HepG2 (cell line): ENCODE measurements at regions not wholly inside any gene's neighbourhood (a gene's known extent, or its start where the extent isn't known, plus 50 kb on each side); places are given as distances from the start of the nearest gene placed in this dataset.

Experiments used
- ATAC-seq: fragments of 200-7000 bp; cut with Tn5 transposase; 3 replicates; pipeline ENCODE4 v1.9.1; 2020; ENCODE audit warnings: mild to moderate bottlenecking, moderate library complexity
- BruUV-seq: library from RNA; stranded (reverse); fragments of 400-500 nt; replicated peaks from 2 replicates; lab custom pipeline; 2021; lab: Mats Ljungman, UMichigan
- CTCF ChIA-PET: fragments of 300-600 bp; formaldehyde crosslinking; extraction: SDS; loops from one replicate; lab custom pipeline; 2021; ENCODE audit warnings: low total read pairs, inconsistent platforms, low intra/inter-chr PET ratio; lab: Yijun Ruan, JAX
- POLR2A ChIA-PET: fragments of 350-600 bp; sonication (Branson Sonifier 250); formaldehyde crosslinking; loops from one replicate; lab custom pipeline; 2020; ENCODE audit warnings: antibody characterized with exemption, inconsistent platforms; lab: Yijun Ruan, JAX
- DNase-seq: peaks from one replicate; pipeline ENCODE4 v3.0.0-alpha.2; 2015; ENCODE audit warnings: low spot score
- FAIRE-seq: peaks from 3 replicates; lab custom pipeline; 2011; peaks lifted over from hg19 to GRCh38; lab: Jason Lieb, UNC
- H2AFZ ChIP-seq: one replicate; pipeline ENCODE4 v1.6.1; 2011; ENCODE audit warnings: low read length, inconsistent platforms
- H3K27ac ChIP-seq: fragments of 300-600 bp; 3 replicates; pipeline ENCODE4 v1.8.0; 2011; ENCODE audit warnings: mixed run types, mild to moderate bottlenecking, mixed read lengths, low read length, inconsistent platforms; ENCODE audit not compliant: insufficient read depth; ENCODE audit errors: extremely low read length
- H3K27me3 ChIP-seq, 2 experiments: fragments of 200-600 bp in 1 of 2; 2 replicates in 1 of 2; 3 replicates in 1 of 2; pipeline versions ENCODE4 v1.6.0 to v1.8.0; 2011; ENCODE audit warnings: low read length in 2 of 2, mild to moderate bottlenecking in 2 of 2, moderate library complexity in 2 of 2, inconsistent platforms in 1 of 2; ENCODE audit not compliant: insufficient read depth in 2 of 2, control insufficient read depth in 1 of 2
- H3K36me3 ChIP-seq, 2 experiments: fragments of 200-600 bp in 1 of 2; replicated peaks in 1 of 2; 2 replicates in 1 of 2; 3 replicates in 1 of 2; pipeline versions ENCODE4 v1.5.1 to v1.8.0; 2011; ENCODE audit warnings: low read length in 2 of 2, inconsistent platforms in 1 of 2; ENCODE audit not compliant: insufficient read depth in 2 of 2, control insufficient read depth in 1 of 2
- H3K4me1 ChIP-seq: 2 replicates; pipeline ENCODE4 v1.5.1; 2012; ENCODE audit warnings: low read length, inconsistent platforms; ENCODE audit not compliant: insufficient read depth
- H3K4me2 ChIP-seq: 2 replicates; pipeline ENCODE4 v1.6.0; 2011; ENCODE audit warnings: low read depth, low read length, inconsistent platforms
- H3K4me3 ChIP-seq, 3 experiments: fragments of 200-600 bp in 1 of 3; sonication (generic), shearing (Covaris generic) in 1 of 3; replicated peaks in 1 of 3; 2 replicates each; pipeline ENCODE4 v1.5.1; 2011 to 2016; ENCODE audit warnings: low read length in 3 of 3, inconsistent platforms in 2 of 3, low read depth in 2 of 3, mild to moderate bottlenecking in 2 of 3, control low read depth in 1 of 3, mixed read lengths in 1 of 3; ENCODE audit not compliant: insufficient read depth in 1 of 3
- H3K79me2 ChIP-seq: one replicate; pipeline ENCODE4 v1.6.1; 2011; ENCODE audit warnings: low read length, inconsistent platforms; ENCODE audit not compliant: insufficient read depth
- H3K9ac ChIP-seq: 2 replicates; pipeline ENCODE4 v1.6.0; 2011; ENCODE audit warnings: mild to moderate bottlenecking, low read depth, low read length, inconsistent platforms; ENCODE audit not compliant: insufficient read depth
- H3K9me3 ChIP-seq: 2 replicates; pipeline ENCODE4 v1.5.1; 2012; ENCODE audit warnings: mild to moderate bottlenecking, low read length
- H4K20me1 ChIP-seq: 2 replicates; pipeline ENCODE4 v1.6.0; 2011; ENCODE audit warnings: inconsistent platforms, mild to moderate bottlenecking, low read length, moderate library complexity; ENCODE audit not compliant: insufficient read depth
- BORCS8-MEF2B ChIP-seq: sonication (generic); formaldehyde crosslinking; IDR thresholded peaks from 2 replicates; pipeline ENCODE4 v1.8.0; 2022; ENCODE audit warnings: mild to moderate bottlenecking, missing genetic modification reagents
- CTCF ChIP-seq: sonication (generic); formaldehyde crosslinking; IDR thresholded peaks from 2 replicates; pipeline ENCODE4 v1.5.0; 2020; ENCODE audit warnings: mild to moderate bottlenecking, missing genetic modification reagents, moderate library complexity
- HCFC1 ChIP-seq: fragments of 150-350 bp; IDR thresholded peaks from 2 replicates; pipeline ENCODE4 v1.6.1; 2014; ENCODE audit warnings: low read depth, low read length
- HNF4G ChIP-seq, 2 experiments: sonication (generic) in 1 of 2; formaldehyde crosslinking in 1 of 2; IDR thresholded peaks; 2 replicates each; pipeline versions ENCODE4 v1.4.0 to v1.6.1; 2011 to 2020; ENCODE audit warnings: borderline replicate concordance in 2 of 2, low read depth in 2 of 2, mild to moderate bottlenecking in 2 of 2, low read length in 1 of 2, missing genetic modification reagents in 1 of 2, moderate library complexity in 1 of 2
- IKZF4 ChIP-seq: sonication (generic); formaldehyde crosslinking; IDR thresholded peaks from 2 replicates; pipeline ENCODE4 v1.5.1; 2020; ENCODE audit warnings: borderline replicate concordance, mild to moderate bottlenecking, low read depth, missing genetic modification reagents; ENCODE audit errors: not compliant biosample characterization
- JUND ChIP-seq: sonication (generic); formaldehyde crosslinking; IDR thresholded peaks from 2 replicates; pipeline ENCODE4 v1.8.0; 2022; ENCODE audit warnings: mild to moderate bottlenecking, missing genetic modification reagents
- NCOA2 ChIP-seq: sonication (generic); formaldehyde crosslinking; IDR thresholded peaks from 2 replicates; pipeline ENCODE4 v1.8.0; 2022; ENCODE audit warnings: inconsistent platforms
- SCMH1 ChIP-seq: sonication (generic); formaldehyde crosslinking; IDR thresholded peaks from 2 replicates; pipeline ENCODE4 v1.9.0; 2021; ENCODE audit warnings: missing genetic modification reagents, mild to moderate bottlenecking, borderline replicate concordance
- SMAD3 ChIP-seq: sonication (generic); formaldehyde crosslinking; IDR thresholded peaks from 2 replicates; pipeline ENCODE4 v1.4.0; 2020; ENCODE audit warnings: missing genetic modification reagents
- SP140L ChIP-seq: sonication (generic); formaldehyde crosslinking; IDR thresholded peaks from 2 replicates; pipeline ENCODE4 v1.4.0; 2020; ENCODE audit warnings: missing genetic modification reagents, borderline replicate concordance
- ZFX ChIP-seq: sonication (generic); formaldehyde crosslinking; IDR thresholded peaks from 2 replicates; pipeline ENCODE4 v1.4.0; 2020; ENCODE audit warnings: mild to moderate bottlenecking, low read depth, missing genetic modification reagents, moderate library complexity
- ZNF460 ChIP-seq: sonication (generic); formaldehyde crosslinking; IDR thresholded peaks from 2 replicates; pipeline ENCODE4 v1.5.1; 2020; ENCODE audit warnings: missing genetic modification reagents, mild to moderate bottlenecking, borderline replicate concordance
- ZNF772 ChIP-seq: sonication (generic); formaldehyde crosslinking; IDR thresholded peaks from 2 replicates; pipeline ENCODE4 v1.5.0; 2020; ENCODE audit warnings: mild to moderate bottlenecking, missing genetic modification reagents
- ZSCAN25 ChIP-seq: sonication (generic); formaldehyde crosslinking; IDR thresholded peaks from 2 replicates; pipeline ENCODE4 v1.8.0; 2022; ENCODE audit warnings: mild to moderate bottlenecking, missing genetic modification reagents
- WGBS: methylation state at CpG from one replicate; pipeline ENCODE4 v1.1.6; 2017; ENCODE audit warnings: low lambda C conversion rate; 5-methylcytosine and 5-hydroxymethylcytosine counted together
- in situ Hi-C: cut with HindIII; loops from 2 replicates; pipeline ENCODE4 v1.10.0; 2017; ENCODE audit warnings: low pct_unique_long_range_greater_than_20kb; ENCODE audit not compliant: extremely low pct_ligation_motif_present
- intact Hi-C: fragments of 100-400 bp; cut with micrococcal nuclease; formaldehyde crosslinking; loops from one replicate; pipeline ENCODE4 v1.10.0; 2022; ENCODE audit not compliant: unreplicated experiment
- TF ChIP-seq, protein P1 (sequence below): sonication (generic); formaldehyde crosslinking; IDR thresholded peaks from 2 replicates; pipeline ENCODE4 v1.8.0; 2022; ENCODE audit warnings: missing genetic modification reagents, mild to moderate bottlenecking, inconsistent platforms, borderline replicate concordance
- TF ChIP-seq, protein P2 (sequence below): IDR thresholded peaks from 2 replicates; pipeline ENCODE4 v1.6.1; 2016; ENCODE audit warnings: low read depth, borderline replicate concordance
- TF ChIP-seq, protein P3 (sequence below): sonication (generic); formaldehyde crosslinking; IDR thresholded peaks from 2 replicates; pipeline ENCODE4 v1.8.0; 2022; ENCODE audit warnings: low read depth, missing genetic modification reagents

- Histone ChIP-seq H3K9ac (no peak overlapping the region), H3K36me3 (peaks cover 1 to 3% of the 10 kb centered on the region in 2 experiments; a peak in 4 of 5 replicates), H4K20me1 (no peaks in the 10 kb centered on the region), H3K9me3 (0 out of 2 replicates have a peak, but pooled peaks cover 7% of the 10 kb centered on the region), H2AFZ (no peak overlapping the region), H3K4me3 (no peak overlapping the region), H3K79me2 (no peaks in the 10 kb centered on the region), H3K4me1 (peaks cover 12% of the 10 kb centered on the region), H3K27ac (no peak overlapping the region), H3K27me3 (no peaks in the 10 kb centered on the region), H3K4me2 (no peak overlapping the region)
- intact Hi-C loops (no loop called here), in situ Hi-C loops (no loop called here)
- ChIA-PET CTCF (no interaction called here), POLR2A (no interaction called here)
- TF ChIP-seq HNF4G (IDR thresholded peaks at IDR 0.05; ENCODE audit: borderline replicate concordance, low read depth, low read length), result no peak
- no peak for TF ChIP-seq HNF4G (CRISPR knock-in tag; IDR thresholded peaks at IDR 0.05; ENCODE audit: borderline replicate concordance, low read depth)
- TF ChIP-seq SMAD3, result no peak
- no peak for TF ChIP-seq HCFC1
- TF ChIP-seq, protein P1, sequence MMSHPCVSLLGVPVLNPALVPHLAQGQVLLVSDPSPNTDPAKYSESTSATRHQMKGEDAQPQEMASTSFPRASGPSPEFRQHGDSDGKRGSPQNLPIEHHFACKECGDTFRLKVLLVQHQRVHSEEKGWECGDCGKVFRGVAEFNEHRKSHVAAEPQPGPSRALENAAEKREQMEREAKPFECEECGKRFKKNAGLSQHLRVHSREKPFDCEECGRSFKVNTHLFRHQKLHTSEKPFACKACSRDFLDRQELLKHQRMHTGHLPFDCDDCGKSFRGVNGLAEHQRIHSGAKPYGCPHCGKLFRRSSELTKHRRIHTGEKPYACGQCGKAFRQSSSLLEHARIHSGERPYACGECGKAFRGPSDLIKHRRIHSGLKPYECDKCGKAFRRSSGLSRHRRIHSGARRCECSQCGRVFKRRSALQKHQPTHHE (CRISPR knock-in tag), result no peak
- TF ChIP-seq, protein P2, sequence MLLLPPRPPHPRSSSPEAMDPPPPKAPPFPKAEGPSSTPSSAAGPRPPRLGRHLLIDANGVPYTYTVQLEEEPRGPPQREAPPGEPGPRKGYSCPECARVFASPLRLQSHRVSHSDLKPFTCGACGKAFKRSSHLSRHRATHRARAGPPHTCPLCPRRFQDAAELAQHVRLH (CRISPR knock-in tag), result no peak
- TF ChIP-seq NCOA2, result no peak
- no peak for TF ChIP-seq BORCS8-MEF2B (CRISPR knock-in tag)
- no peak for TF ChIP-seq CTCF (CRISPR knock-in tag)
- TF ChIP-seq ZNF460 (CRISPR knock-in tag), result no peak
- no peak for TF ChIP-seq ZSCAN25 (CRISPR knock-in tag)
- no peak for TF ChIP-seq ZFX (CRISPR knock-in tag)
- TF ChIP-seq ZNF772 (CRISPR knock-in tag), result no peak
- TF ChIP-seq JUND (CRISPR knock-in tag), result no peak
- no peak for TF ChIP-seq SCMH1
- TF ChIP-seq SP140L (CRISPR knock-in tag), result no peak
- TF ChIP-seq IKZF4 (CRISPR knock-in tag), result no peak
- TF ChIP-seq, protein P3, sequence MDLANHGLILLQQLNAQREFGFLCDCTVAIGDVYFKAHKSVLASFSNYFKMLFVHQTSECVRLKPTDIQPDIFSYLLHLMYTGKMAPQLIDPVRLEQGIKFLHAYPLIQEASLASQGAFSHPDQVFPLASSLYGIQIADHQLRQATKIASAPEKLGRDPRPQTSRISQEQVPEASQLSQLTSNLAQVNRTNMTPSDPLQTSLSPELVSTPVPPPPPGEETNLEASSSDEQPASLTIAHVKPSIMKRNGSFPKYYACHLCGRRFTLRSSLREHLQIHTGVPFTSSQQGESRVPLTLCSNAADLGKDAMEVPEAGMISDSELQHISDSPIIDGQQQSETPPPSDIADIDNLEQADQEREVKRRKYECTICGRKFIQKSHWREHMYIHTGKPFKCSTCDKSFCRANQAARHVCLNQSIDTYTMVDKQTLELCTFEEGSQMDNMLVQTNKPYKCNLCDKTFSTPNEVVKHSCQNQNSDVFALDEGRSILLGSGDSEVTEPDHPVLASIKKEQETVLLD (CRISPR knock-in tag), result no peak
- ATAC-seq (no peak; the same call in 1 of the 3 replicates), DNase-seq (no peak), FAIRE-seq (no peak)
- 100% methylated on average over 1 of the region's 1 CpG for WGBS
- no TSS peak for BruUV-seq
These were observed 73.6 kb downstream of the GPR65 start for GRCh38 chr14:88078525-88078924.
